Stromal cell of bone marrow (primary cell): ENCODE measurements at regions not wholly inside any gene's neighbourhood (a gene's known extent, or its start where the extent isn't known, plus 50 kb on each side); places are given as distances from the start of the nearest gene placed in this dataset.

ENCODE experiments used
- DNase-seq: peaks from one replicate; pipeline ENCODE4 v3.0.0-alpha.2; 2012; ENCODE audit warnings: low read depth

DNA sequence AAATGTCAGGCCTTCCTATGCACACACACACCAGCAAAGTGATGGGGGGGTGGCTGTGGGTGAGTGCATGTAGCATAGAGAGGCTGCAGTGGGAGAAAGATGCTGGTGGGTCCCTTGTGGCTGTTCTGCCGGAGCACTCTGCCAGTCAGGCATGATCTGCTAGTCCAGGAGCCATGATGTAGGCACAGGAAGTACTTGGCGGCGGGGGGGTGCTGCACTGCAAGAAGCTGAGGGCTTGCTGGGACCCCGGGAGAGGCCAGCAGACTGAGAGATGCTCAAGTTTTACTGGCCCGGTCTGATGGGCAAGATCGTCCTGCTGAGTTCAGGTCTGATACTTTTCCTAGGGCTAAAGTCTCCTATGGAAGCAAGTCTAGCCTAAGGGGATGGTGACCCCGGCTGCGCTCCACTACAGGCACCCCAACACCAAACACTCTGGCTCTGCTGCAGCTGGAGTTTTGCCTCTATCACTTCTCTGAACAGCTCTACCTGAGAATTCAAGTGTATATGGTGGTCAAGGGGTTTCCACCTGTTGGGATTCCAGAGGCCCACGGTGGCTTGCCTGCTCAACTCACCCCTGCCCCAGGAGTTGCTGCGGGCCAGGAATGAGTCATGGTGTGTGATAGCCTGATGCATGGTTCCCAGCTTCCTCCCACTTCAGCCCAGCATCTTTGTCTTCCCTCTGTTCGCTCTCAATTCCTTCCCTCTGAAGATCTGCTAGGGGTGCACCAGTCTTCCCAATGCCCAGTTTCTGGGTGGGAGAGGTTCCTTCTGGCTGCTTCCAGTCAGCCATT lies 971.8 kb upstream of the ADGRB3 start:
- DNase-seq: no peak

DNA sequence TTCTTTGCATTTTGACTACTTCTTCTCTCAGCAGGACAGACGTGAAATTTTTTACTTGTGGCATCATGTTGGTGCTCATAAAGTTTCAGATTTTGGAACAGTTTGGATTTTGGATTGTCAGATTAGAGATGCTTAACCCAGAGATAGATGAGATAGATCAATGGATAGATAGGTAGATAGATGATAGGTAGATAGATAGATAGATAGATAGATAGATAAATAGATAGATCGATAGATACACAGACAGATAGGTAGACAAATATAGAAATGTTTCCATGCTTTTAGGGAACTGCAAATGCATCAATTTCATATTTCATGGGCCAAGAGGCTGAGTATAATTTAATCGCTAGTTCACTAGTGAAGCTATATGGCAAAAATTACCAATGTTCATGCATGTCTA lies 981.5 kb upstream of the ADGRB3 start:
- DNase-seq: no peak

DNA sequence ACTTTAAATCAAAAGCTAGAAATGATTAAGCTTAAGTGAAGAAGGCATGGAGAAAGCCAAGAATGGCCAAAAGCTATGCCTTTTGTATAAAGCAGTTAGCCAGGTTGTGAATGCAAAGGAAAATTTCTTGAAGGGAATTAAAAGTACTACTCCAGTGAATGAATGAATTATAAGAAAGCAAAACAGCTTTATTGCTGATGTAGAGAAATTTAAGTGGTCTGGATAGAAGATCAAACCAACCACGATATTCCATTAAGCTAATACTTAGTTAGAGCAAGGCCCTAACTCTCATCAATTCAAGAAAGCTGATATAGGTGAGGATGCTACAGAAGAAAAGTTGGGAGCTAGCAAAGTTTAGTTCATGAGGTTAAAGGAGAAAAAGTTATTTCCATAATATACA lies 988.5 kb upstream of the ADGRB3 start:
- DNase-seq: no peak

DNA sequence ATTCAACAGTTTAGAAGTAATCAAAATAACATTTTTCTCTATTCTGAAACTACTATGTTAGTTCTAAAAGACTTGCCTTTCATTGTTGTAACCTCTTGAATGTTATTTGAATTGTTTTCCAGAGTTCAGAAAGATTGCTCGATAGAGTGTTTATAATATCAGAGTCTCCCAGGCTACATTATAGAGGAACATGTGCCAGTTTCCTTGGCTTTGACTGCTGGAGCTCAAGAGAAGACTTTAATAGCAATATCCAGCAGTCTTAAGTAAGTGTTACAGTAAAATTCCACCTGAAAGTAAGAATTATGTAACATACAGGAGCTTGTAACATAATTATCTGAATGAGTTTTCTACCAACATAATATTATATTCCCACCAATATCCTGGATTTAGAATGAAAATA lies 991.8 kb upstream of the ADGRB3 start:
- no peak for DNase-seq

DNA sequence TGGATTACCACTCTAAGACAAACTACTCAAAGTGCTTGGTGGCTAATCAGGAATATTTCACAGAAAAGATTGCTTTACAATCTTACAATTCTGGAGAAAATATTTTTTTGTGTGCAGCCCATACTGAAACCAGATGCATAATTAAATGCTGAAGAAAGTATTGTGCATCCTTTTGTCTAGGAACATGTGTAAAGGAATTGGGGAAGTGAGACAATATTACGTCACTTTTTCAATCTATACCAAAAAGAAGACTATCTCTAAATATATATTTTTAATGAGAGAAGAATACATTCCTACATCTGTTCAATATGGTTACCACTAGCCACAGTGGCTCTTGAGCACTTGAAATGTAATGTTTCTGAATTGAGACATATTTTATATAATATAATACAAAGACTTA lies 992.5 kb upstream of the ADGRB3 start:
- no peak for DNase-seq

DNA sequence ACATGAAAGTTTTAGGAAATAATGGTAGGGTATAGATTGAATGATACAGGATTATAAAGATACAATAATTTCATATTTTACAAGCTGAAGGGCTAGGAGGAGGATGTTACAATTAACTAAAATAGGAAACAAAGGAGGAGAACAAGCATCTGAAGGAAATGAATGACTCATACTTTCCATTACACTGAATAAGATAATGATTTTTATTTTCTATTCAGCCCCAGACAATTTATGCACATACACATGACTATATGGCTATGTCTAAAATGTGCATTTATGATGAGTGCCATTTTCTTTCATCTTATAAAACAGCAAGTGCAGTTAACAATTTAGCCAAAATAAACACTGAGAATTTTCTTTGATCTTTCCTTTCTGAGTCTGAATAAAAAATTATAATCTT lies 994.6 kb upstream of the ADGRB3 start:
- no peak for DNase-seq

DNA sequence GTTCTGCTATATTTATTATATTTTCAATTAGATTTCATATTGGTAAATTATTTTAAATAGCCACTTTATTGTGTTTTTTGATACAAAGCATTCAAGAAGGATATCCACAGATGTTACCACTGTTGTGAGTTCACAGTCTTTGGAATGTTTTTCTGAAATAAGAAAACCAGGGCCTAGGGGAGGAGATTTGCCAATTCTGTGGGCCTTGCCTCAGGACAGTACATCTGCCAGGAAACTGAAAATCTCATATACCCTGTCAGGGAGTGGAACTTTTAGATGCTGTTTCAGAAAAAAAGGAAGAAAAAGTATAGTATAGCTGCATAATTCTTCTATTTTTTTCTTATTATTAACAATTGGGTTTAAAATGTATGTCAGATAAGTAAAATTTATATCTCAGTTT lies 995.9 kb upstream of the ADGRB3 start:
- DNase-seq: peak; percentile 19

DNA sequence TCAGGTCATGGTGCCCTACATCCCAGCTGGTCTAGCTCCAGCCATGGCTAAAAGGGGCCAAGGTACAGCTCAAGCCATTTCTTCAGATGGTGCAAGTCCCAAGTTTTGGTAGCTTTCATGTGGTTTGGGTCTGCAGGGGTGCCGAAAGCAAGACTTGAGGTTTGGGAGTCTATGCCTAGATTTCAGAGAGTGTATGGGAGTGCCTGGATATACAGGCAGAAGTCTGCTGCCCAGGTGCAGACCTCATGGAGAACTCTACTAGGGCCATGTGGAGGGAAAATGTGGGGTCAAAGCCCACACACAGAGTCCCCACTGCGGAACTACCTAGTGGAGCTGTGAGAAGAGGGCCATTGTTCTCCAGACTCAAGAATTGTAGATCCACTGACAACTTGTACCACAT lies 1000.9 kb upstream of the ADGRB3 start:
- no peak for DNase-seq

DNA sequence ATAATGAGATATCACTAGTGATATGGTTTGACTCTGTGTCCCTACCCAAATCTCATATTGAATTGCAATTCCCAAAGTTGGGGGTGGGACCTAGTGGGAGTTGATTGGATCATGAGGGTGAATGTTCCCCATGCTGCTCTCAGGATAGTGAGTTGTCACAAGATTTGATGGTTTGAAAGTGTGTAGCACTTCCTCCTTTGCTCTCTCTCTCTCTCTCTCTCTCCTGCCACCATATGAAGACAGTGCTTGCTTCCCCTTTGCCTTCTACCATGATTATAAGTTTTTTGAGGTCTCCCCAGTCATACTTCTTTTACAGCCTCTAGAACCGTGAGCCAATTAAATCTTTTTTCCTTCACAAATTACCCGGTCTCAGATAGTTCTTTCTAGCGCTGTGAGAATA lies 1002.0 kb upstream of the ADGRB3 start:
- DNase-seq: no peak

DNA sequence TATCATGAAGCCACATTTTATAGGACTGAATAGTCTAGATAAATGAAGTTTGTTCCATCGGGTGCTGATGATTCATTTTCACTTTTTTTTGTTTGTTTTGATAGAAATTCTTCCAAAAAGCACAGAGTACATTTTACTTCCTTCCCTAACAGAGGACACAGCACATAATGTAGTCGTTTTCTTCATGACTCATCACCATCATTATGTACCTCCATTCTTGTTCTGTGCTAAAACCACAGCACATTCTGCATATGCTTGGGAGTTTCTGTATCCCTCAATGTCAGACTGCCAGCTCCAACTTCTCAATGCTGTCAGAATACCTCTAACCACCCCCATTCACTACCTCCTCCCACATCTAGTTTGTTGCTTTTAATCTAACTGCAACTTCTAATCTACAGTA lies 1004.9 kb upstream of the ADGRB3 start:
- peak; percentile 68 for DNase-seq

DNA sequence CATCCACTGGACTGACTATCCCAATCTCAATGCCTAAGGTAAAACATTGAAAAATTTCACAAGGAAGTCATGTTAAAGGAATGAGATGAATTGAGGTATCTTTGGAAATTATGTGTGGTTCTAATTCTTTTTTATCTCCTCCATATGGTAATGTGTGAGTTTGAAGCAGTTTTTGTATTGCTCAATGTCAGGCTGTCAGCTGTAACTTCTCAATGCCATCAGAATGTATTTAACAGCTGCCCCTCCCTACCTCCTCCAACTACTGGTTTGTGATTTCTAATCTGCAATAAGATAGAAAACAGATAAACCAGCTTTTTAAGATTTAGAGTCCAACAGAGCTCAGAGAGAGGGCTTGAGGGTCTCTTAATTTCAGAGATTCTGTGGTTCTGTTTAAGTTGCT lies 1005.8 kb upstream of the ADGRB3 start:
- no peak for DNase-seq

DNA sequence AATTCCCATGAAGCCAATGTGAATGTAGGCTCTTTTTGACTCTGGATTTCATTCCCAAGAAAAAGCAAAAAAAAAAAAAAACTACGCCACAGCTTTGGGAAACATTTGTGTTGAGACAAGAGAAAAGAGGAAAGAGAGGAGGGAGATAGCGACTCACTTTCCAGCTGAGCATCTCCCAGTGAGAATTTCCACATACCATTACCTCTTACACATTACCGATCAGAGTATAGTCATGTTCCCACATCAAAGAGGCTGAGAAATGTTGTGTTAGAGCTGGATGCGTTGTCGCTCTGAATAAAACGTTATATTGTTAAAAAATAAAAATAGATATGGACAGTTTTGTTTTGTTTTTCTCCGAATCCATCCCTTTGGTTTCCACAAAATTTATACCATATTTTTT lies 1019.3 kb upstream of the ADGRB3 start:
- no peak for DNase-seq

DNA sequence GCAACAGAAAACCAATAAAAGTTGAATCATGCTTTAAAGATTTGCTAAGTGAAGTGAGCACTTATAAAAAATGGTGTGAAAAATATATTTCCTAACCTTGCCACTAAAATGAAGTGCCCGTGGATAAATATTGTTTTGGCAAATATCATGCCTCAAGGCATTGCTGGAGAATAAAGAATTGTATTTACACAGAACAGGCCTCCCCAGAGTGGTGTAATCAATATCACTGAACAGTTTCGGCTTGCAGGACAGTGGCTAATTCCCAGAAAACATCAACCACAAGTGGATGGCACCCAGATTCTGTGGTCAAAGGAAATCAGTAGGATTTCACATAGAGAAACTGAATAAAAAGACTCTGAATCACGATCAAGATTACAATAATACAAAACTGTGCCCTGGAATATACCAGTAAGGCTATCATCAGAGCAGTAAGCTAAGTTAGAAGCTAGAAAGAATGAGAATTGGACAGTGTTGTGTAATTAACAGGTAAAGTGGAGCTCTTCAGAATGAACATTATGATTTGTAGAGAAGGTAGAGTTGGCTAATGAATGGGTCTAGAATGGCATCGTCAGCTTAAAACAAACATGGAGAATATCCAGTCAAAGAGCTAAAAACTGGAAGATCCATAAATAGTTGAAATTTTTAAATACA lies 1026.9 kb upstream of the ADGRB3 start:
- DNase-seq: no peak

DNA sequence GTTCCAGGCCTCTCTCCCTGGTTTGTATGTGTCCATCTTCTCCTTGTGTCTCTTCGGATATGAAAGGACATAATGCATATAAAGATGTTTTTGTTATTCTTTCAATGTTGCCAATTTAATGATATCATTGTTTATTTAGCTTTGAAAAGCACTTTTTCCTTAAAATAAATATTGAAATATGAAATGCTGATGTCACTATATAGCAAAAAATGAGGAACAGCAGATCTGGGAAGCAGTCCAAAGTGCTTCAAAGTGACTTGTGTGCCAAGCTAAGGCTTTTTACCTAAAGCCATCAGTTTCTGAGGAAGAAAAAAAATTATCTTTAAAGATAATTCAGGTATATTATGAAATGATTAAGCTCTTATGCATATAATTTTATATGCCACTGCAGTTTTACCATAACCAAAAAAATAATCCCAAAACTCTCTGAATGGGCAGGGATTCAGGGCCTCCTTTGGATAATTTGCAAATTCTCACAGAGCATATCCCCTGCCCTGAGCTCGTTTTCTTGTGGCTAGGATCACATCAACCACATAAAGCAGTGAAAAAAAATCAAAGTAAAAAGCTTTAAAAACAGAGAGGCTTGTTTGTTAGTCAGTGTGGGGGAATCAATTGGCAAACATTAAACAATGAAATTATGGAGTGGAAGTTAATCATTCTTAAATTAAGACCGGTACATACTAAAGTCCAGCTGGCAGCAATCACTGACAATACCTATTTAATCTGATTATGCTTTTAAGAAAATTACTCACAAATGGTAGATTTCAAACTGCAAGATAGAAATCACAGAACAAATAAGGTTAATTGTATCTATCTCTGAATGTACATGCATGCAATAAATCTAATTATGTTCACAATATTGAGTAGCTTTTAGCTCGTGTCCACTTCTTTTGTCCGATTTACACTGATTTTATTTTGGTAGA lies 1027.9 kb upstream of the ADGRB3 start:
- DNase-seq: no peak

DNA sequence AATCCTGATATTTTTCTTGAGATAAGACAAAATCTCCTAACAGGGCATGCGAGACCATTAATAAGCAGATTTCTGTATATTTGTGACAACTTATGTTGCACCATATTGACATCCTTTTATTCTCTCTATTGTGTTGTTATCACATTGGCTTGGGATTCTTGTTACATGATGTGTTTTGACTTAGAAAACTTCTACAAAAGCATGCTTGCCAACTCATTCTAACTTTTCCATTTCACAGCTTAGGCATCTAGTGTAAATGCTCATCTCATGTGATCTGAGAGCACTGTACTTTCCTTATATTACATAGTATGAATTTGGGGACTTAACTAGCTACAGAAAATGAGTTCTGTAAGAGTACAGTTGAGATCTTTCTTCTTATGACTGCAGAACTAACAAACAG lies 1040.7 kb upstream of the ADGRB3 start:
- DNase-seq: no peak

DNA sequence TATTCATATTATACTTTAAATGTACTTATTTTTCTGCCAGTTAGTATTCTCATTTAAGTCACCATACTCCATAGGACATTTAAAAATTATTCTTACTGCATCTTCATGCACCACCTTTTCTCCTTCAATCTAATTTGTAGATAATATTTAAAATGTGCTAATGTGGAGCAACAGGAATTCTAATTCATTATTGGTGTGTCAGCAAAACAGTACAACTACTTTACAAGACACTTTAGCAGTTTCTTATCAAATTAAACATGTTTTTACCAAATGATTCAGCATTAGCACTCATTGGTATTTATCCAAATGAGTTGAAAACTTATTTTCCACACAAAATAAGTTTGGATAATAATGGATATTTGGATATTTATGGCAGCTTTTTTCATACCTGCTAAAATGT lies 1041.8 kb upstream of the ADGRB3 start:
- no peak for DNase-seq

DNA sequence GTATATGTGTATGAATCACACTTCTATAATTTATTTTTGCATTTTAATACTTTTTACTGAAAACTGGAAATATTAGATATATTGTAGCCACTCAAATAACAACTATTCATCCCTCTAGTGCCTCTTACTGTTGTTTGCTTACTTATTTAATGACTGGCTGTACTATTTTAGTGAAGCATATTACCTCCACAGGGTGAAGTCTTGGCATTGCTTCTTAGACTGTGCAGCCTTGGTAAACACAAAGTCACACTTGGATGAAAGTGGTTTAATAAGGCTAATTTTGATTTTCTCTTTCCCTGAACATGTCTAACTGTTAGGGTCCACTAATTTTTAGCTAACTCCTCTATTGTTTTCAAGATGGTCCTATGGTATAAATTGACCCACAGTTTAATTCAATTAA lies 1043.2 kb upstream of the ADGRB3 start:
- DNase-seq: no peak

DNA sequence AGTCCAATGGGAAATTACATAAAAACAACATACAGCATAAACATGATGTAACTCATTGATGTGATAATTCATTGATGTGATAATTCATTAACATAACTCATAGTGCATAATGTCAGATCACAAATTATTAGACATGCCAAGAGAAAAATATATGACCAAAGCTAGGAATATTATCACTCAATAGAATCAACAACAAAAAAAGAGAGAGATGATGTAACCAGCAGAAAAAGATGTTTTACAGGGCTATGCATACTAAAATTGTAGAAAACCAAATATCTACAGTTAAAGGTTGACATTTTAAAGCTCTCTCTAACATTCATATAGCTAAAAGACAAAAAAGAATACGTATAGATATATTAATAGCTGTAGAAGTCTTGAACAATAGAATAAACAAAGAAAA lies 1067.2 kb upstream of the ADGRB3 start:
- no peak for DNase-seq

DNA sequence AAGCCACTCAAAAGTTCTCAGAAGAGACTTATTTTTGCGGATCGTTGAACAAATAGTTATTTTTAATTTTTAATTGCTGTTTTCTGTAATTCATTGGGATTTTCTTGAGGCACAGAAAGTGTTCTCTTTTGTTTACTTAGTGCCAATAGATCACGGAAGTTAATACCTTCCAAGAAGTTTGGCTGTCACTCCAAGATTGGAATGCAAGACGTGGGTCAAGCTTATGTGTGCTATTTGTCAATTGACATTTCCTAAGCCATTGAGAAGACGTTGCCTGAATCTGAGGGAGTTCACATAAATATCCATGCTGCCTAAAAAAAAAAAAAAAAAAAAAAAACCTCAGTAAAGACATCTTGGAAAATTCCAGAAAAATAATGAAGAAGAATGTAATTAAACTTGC lies 1071.4 kb upstream of the ADGRB3 start:
- no peak for DNase-seq

DNA sequence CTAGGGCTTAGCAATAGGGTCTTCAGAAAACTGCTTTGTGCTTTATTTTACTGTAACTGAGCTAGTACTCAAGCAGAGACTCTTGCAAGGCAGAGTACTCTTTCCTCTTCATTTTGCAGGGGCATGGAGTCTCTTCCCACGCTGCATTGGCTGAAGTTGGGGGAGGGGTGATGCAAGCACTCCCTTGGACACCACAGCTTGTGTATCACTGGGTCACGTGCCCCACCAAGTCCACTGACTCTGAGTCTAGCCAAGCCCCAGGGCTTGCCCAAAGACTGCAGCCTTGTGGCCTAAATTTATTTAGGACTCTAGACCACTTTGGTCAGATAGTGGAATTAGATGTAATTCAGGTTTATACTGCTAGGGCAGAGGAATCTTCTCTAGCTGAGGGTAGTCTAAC lies 1075.0 kb upstream of the ADGRB3 start:
- no peak for DNase-seq

DNA sequence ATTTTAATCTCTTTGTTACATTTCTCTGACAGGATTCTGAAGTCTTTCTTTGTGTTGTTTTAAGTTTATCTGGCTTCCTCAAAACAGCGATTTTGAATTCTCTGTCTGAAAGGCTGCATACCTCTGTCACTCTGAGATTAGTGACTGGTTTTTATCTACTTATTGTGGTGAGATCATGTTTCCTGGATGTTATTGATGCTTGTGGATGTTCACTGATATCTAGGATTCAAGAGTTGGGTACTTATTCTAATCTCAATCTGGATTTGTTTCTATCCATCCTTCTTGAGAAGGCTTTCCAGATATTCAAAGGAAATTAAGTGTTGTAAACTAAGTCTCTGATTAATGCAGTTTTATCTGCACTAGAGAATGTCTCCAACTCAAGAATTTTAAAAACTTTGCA lies 1076.1 kb upstream of the ADGRB3 start:
- DNase-seq: no peak

DNA sequence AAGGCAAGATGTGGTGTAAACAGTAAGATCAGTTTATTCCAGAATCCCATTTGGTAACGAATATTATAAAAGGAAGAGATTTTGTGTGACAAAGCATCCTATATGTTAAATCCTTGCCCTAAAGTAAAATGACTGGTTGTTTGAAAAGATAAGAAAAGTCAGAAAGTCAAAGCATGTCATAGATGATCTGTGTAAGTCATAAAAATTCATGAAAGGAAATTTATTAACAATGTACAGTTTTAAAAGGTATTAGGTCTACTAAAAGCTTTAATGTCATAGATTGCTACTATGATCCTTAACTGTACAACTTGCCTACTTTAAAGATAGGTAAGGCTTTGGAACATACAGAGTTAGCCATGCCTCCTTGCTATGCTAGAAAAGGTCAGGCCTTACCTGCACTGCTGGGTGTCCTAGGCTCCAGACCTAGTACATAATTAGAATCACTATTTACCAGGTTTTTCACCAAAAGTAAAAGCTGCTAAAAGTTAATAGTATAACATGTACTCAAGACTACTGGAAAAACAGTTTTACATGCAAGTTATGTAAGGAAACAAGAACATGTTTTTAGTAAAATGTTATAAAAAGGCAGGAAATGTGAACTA lies 1090.1 kb upstream of the ADGRB3 start:
- no peak for DNase-seq

DNA sequence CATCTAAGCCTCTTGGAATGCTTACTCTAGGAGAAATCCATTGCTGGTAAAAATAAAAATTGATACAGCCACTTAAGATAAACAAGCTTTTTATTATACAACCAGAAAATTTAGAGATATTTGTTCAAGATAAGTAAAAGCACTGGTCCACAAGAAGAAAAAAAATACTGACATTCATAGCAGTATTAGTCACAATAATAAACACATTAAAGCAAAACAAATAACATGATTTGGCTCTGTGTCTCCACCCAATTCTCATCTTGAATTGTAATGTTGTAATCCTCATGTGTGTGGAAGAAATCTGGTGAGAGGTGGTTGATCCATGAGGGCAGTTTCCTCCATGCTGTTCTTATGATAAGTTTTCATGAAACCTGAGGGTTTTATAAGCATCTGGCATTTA lies 1093.5 kb upstream of the ADGRB3 start:
- no peak for DNase-seq
